Neuronal stem cell (in vitro differentiated cells): ENCODE measurements at regions not wholly inside any gene's neighbourhood (a gene's known extent, or its start where the extent isn't known, plus 50 kb on each side); places are given as distances from the start of the nearest gene placed in this dataset.
"Not testable (repeated sequence)": the region's sequence is repeated elsewhere in the genome, so short reads cannot be mapped to it uniquely, and the experiment has no call there.

Source experiments
- DNase-seq: peaks from one replicate; pipeline ENCODE4 v3.0.0-alpha.2; 2013; ENCODE audit warnings: low spot score
- H2AFZ ChIP-seq: one replicate; pipeline ENCODE4 v1.6.1; 2013; ENCODE audit warnings: mild to moderate bottlenecking, low read length, inconsistent platforms
- H2AK5ac ChIP-seq: 2 replicates; pipeline ENCODE4 v1.6.1; 2013; ENCODE audit warnings: low read depth, mild to moderate bottlenecking, inconsistent platforms, low read length, moderate library complexity, mixed read lengths
- H2BK120ac ChIP-seq: 2 replicates; pipeline ENCODE4 v1.6.1; 2013; ENCODE audit warnings: low read depth, mild to moderate bottlenecking, inconsistent platforms, low read length, moderate library complexity, mixed read lengths
- H2BK12ac ChIP-seq: one replicate; pipeline ENCODE4 v1.6.1; 2013; ENCODE audit warnings: low read length, inconsistent platforms
- H2BK15ac ChIP-seq: 2 replicates; pipeline ENCODE4 v1.6.1; 2013; ENCODE audit warnings: mild to moderate bottlenecking, low read length, inconsistent platforms, mixed read lengths
- H2BK5ac ChIP-seq: one replicate; pipeline ENCODE4 v1.6.1; 2013; ENCODE audit warnings: inconsistent platforms, mild to moderate bottlenecking, low read length, moderate library complexity
- H3K14ac ChIP-seq: one replicate; pipeline ENCODE4 v1.6.1; 2013; ENCODE audit warnings: low read length, inconsistent platforms
- H3K18ac ChIP-seq: 2 replicates; pipeline ENCODE4 v1.6.1; 2013; ENCODE audit warnings: low read length, inconsistent platforms
- H3K23ac ChIP-seq: 2 replicates; pipeline ENCODE4 v1.6.1; 2013; ENCODE audit warnings: low read depth, mild to moderate bottlenecking, mixed read lengths, low read length, inconsistent platforms; ENCODE audit not compliant: poor library complexity
- H3K27ac ChIP-seq: replicated peaks from 3 replicates; pipeline ENCODE4 v1.5.1; 2013; ENCODE audit warnings: low read length, inconsistent platforms
- H3K27me3 ChIP-seq, 3 experiments: 2 replicates each; pipeline ENCODE4 v1.6.1; 2013; ENCODE audit warnings: low read length in 3 of 3, mild to moderate bottlenecking in 2 of 3, inconsistent platforms in 1 of 3, low read depth in 1 of 3, mixed read lengths in 1 of 3, moderate library complexity in 1 of 3; ENCODE audit not compliant: control insufficient read depth in 3 of 3, insufficient read depth in 3 of 3
- H3K36me3 ChIP-seq, 2 donors: replicated peaks in 1 of 2; 2 replicates each; pipeline ENCODE4 v1.6.1; 2013; ENCODE audit warnings: low read length in 2 of 2; ENCODE audit not compliant: control insufficient read depth in 2 of 2, insufficient read depth in 2 of 2
- H3K4ac ChIP-seq: 2 replicates; pipeline ENCODE4 v1.6.1; 2013; ENCODE audit warnings: inconsistent platforms, mild to moderate bottlenecking, low read length, moderate library complexity
- H3K4me1 ChIP-seq, 2 donors: 1 replicate in 1 of 2; 2 replicates in 1 of 2; pipeline ENCODE4 v1.6.1; 2013; ENCODE audit warnings: low read length in 2 of 2, low read depth in 1 of 2; ENCODE audit not compliant: control insufficient read depth in 2 of 2, insufficient read depth in 1 of 2
- H3K4me2 ChIP-seq: one replicate; pipeline ENCODE4 v1.6.1; 2013; ENCODE audit warnings: mild to moderate bottlenecking, low read length, inconsistent platforms; ENCODE audit not compliant: insufficient read depth, poor library complexity, severe bottlenecking
- H3K4me3 ChIP-seq, 2 donors: 2 replicates each; pipeline ENCODE4 v1.5.1; 2013; ENCODE audit warnings: low read length in 2 of 2, mild to moderate bottlenecking in 2 of 2, inconsistent platforms in 1 of 2, moderate library complexity in 1 of 2
- H3K79me1 ChIP-seq: one replicate; pipeline ENCODE4 v1.6.1; 2013; ENCODE audit warnings: low read depth, mild to moderate bottlenecking, inconsistent platforms, low read length, moderate library complexity
- H3K9ac ChIP-seq: one replicate; pipeline ENCODE4 v1.6.1; 2013; ENCODE audit warnings: mild to moderate bottlenecking, low read depth, low read length, inconsistent platforms; ENCODE audit not compliant: poor library complexity
- H3K9me3 ChIP-seq, 2 donors: replicated peaks in 1 of 2; 2 replicates each; pipeline versions ENCODE3 to v1.6.1; 2013; ENCODE audit warnings: low read length in 2 of 2, mild to moderate bottlenecking in 2 of 2, inconsistent platforms in 1 of 2, low read depth in 1 of 2, mixed read lengths in 1 of 2, moderate library complexity in 1 of 2; ENCODE audit not compliant: control insufficient read depth in 2 of 2, insufficient read depth in 1 of 2
- H4K8ac ChIP-seq: one replicate; pipeline ENCODE4 v1.6.1; 2013; ENCODE audit warnings: low read depth, mild to moderate bottlenecking, inconsistent platforms, low read length, moderate library complexity
- H4K91ac ChIP-seq: one replicate; pipeline ENCODE4 v1.6.1; 2013; ENCODE audit warnings: low read length, low read depth, mild to moderate bottlenecking, inconsistent platforms; ENCODE audit not compliant: poor library complexity
- WGBS, 2 donors: extraction: QIAGEN DNeasy Blood & Tissue Kit; methylation state at CpG; one replicate each; pipeline ENCODE4 v1.1.7; 2013; ENCODE audit warnings: missing lambda C conversion rate in 2 of 2, mixed read lengths in 1 of 2; ENCODE audit not compliant: insufficient read length in 2 of 2, insufficient replicate concordance in 1 of 2; ENCODE audit errors: extremely low coverage in 2 of 2; 5-methylcytosine and 5-hydroxymethylcytosine counted together

GRCh38 chr7:77484785-77485184 is 52.3 kb upstream of the PTPN12 start:
- Histone ChIP-seq H2AFZ (no peak overlapping the region), H3K36me3 (no peaks in the 10 kb centered on the region), H2BK12ac (no peak overlapping the region), H3K9me3 (no peaks in the 10 kb centered on the region), H3K14ac (no peak overlapping the region), H4K8ac (no peak overlapping the region), H2BK15ac (no peak overlapping the region), H3K4me1 (peaks cover 0 to 4% of the 10 kb centered on the region in 2 donors), H3K4me2 (no peak overlapping the region), H3K4me3 (no peak overlapping the region), H3K27ac (no peak overlapping the region), H3K4ac (no peak overlapping the region), H3K23ac (no peak overlapping the region), H3K27me3 (no peaks in the 10 kb centered on the region), H3K9ac (no peak overlapping the region), H3K79me1 (no peaks in the 10 kb centered on the region), H2BK5ac (no peak overlapping the region), H4K91ac (no peak overlapping the region), H2BK120ac (no peak overlapping the region), H2AK5ac (no peak overlapping the region), H3K18ac (no peak overlapping the region)
- WGBS, 2 donors = no CpG with 5 or more reads among the region's 7 CpGs
- no peak for DNase-seq

GRCh38 chr7:77482015-77482414 is 55.1 kb upstream of the PTPN12 start:
- H4K91ac ChIP-seq = no peak overlapping the region
- no peaks in the 10 kb centered on the region for H3K36me3 ChIP-seq
- WGBS, 2 donors = no CpG with 5 or more reads among the region's 3 CpGs
- H2AFZ ChIP-seq = no peak overlapping the region
- H3K14ac ChIP-seq = no peak overlapping the region
- H3K79me1 ChIP-seq = no peaks in the 10 kb centered on the region
- H2BK5ac ChIP-seq = no peak overlapping the region
- H3K4me1 ChIP-seq = peaks cover 0 to 3% of the 10 kb centered on the region in 2 donors
- H2BK12ac ChIP-seq = no peak overlapping the region
- no peaks in the 10 kb centered on the region for H3K9me3 ChIP-seq
- H3K27me3 ChIP-seq = no peaks in the 10 kb centered on the region
- no peak overlapping the region for H3K23ac ChIP-seq
- H4K8ac ChIP-seq = no peak overlapping the region
- no peak overlapping the region for H3K4me2 ChIP-seq
- H2BK120ac ChIP-seq = no peak overlapping the region
- H2AK5ac ChIP-seq = no peak overlapping the region
- no peak overlapping the region for H2BK15ac ChIP-seq
- no peak overlapping the region for H3K4me3 ChIP-seq
- DNase-seq = no peak
- H3K4ac ChIP-seq = no peak overlapping the region
- no peak overlapping the region for H3K27ac ChIP-seq
- no peak overlapping the region for H3K9ac ChIP-seq
- no peak overlapping the region for H3K18ac ChIP-seq

- no peaks in the 10 kb centered on the region for H3K36me3 ChIP-seq
- H2BK15ac ChIP-seq = no peak overlapping the region
- H3K4me2 ChIP-seq = no peak overlapping the region
- H2BK12ac ChIP-seq = no peak overlapping the region
- H2AK5ac ChIP-seq = no peak overlapping the region
- no peak overlapping the region for H2AFZ ChIP-seq
- no peak overlapping the region for H4K91ac ChIP-seq
- no CpG with 5 or more reads among the region's 2 CpGs for WGBS, 2 donors
- H3K14ac ChIP-seq = no peak overlapping the region
- no peak overlapping the region for H2BK120ac ChIP-seq
- H3K4me3 ChIP-seq = no peak overlapping the region
- no peak overlapping the region for H2BK5ac ChIP-seq
- no peak for DNase-seq
- H3K4me1 ChIP-seq = peaks cover 0 to 3% of the 10 kb centered on the region in 2 donors
- H3K9me3 ChIP-seq = no peaks in the 10 kb centered on the region
- H3K27ac ChIP-seq = no peak overlapping the region
- H3K4ac ChIP-seq = no peak overlapping the region
- no peak overlapping the region for H4K8ac ChIP-seq
- no peaks in the 10 kb centered on the region for H3K79me1 ChIP-seq
- H3K27me3 ChIP-seq = no peaks in the 10 kb centered on the region
- no peak overlapping the region for H3K9ac ChIP-seq
- no peak overlapping the region for H3K18ac ChIP-seq
- no peak overlapping the region for H3K23ac ChIP-seq
Observed at GRCh38 chr7:77481615-77482014, 55.5 kb upstream of the PTPN12 start.

- not testable (repeated sequence) for H2BK5ac ChIP-seq, H3K27ac ChIP-seq, H3K9me3 ChIP-seq, H2AK5ac ChIP-seq, H3K36me3 ChIP-seq, H3K18ac ChIP-seq, H3K4me2 ChIP-seq, H3K4me3 ChIP-seq, H2AFZ ChIP-seq, H3K79me1 ChIP-seq, H2BK120ac ChIP-seq, H4K8ac ChIP-seq, H2BK12ac ChIP-seq, H3K14ac ChIP-seq, H3K23ac ChIP-seq, H3K9ac ChIP-seq, H3K27me3 ChIP-seq, H3K4me1 ChIP-seq, H2BK15ac ChIP-seq, DNase-seq, H4K91ac ChIP-seq, H3K4ac ChIP-seq
- no CpG with 5 or more reads among the region's 4 CpGs for WGBS, 2 donors
Observed at GRCh38 chr7:77480102-77480627, 56.9 kb upstream of the PTPN12 start.
